GM12872 (cell line): ENCODE measurements at regions not wholly inside any gene's neighbourhood (a gene's known extent, or its start where the extent isn't known, plus 50 kb on each side); places are given as distances from the start of the nearest gene placed in this dataset.

Experiments
- TF ChIP-seq, protein P1 (sequence below): IDR thresholded peaks from 3 replicates; pipeline ENCODE4 v1.5.1; 2011; ENCODE audit warnings: low read depth, mild to moderate bottlenecking, low read length, moderate library complexity; ENCODE audit not compliant: insufficient read depth

DNA sequence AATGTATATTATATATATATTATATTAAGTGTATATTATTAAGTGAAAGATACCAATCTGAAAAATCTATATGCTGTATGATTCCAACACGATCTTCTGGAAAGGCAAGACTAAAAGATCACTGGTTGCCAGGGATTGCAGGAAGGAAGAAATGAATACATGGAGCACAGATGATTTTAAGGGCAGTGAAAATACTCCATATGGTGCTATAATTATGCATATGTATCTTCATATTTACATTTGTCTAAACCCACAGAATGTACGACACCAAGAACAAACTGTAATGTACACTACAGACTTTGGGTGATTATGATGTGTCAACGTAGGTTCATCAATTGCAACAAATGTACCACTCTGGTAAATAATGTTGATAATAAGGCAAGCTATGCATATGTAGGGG lies 194.7 kb upstream of the MME start:
- TF ChIP-seq, protein P1, sequence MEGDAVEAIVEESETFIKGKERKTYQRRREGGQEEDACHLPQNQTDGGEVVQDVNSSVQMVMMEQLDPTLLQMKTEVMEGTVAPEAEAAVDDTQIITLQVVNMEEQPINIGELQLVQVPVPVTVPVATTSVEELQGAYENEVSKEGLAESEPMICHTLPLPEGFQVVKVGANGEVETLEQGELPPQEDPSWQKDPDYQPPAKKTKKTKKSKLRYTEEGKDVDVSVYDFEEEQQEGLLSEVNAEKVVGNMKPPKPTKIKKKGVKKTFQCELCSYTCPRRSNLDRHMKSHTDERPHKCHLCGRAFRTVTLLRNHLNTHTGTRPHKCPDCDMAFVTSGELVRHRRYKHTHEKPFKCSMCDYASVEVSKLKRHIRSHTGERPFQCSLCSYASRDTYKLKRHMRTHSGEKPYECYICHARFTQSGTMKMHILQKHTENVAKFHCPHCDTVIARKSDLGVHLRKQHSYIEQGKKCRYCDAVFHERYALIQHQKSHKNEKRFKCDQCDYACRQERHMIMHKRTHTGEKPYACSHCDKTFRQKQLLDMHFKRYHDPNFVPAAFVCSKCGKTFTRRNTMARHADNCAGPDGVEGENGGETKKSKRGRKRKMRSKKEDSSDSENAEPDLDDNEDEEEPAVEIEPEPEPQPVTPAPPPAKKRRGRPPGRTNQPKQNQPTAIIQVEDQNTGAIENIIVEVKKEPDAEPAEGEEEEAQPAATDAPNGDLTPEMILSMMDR: no peak

DNA sequence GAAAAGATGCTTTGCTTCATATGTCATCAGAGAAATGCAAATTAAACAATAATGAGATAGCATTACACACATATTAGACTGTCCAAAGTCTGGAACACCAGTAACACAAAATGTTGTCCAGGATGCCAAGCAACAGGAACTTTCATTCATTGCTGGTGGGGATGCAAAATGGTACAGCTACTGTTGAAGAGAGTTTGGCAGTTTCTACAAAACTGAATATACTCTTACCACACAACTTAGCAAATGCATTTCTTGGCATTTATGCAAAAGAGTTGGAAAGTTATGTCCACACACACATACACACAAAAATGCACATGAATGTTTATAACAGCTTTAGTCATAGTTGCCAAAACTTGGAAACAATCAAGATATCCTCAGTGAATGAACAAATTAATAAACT lies 195.2 kb upstream of the MME start:
- TF ChIP-seq, protein P1: no peak

DNA sequence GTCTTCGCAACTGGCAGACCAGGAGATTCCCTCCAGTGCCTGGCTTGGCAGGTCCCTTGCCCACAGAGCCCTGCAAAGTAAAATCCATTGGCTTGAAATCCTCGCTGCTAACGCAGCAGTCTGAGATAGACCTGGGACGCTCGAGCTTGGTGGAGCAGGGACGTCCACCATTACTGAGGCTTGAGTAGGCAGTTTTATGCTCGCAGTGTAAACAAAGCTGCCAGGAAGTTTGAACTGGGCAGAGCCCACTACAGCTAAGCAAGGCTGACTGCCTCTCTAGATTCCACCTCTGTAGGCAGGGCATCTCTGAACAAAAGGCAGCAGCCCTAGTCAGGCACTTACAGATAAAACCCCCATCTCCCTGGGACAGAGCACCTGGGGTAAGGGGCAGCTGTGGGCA lies 205.0 kb upstream of the MME start:
- TF ChIP-seq, protein P1: no peak

GRCh38 chr3:154872696-154873095 lies 207.4 kb upstream of the MME start:
- TF ChIP-seq, protein P1: no peak

DNA sequence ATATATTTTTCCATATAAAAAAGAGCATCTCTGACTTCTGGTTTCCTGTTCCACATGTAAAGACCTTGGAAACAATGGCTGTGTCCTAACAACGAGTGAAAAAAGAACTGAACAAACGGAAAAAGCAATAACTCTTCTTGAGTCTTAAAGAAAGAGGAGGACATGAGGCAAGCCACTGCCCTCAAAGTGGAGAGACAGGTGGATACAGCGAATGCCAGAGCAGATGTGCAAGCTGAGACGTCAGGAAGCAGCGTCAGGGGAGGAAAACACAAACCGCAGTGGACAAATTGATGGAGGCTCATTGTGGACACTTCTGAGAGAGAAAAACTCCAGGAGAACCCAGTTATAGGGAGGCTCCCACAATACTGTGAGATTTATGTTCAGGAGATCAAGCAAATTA lies 208.0 kb upstream of the MME start:
- TF ChIP-seq, protein P1: no peak

GRCh38 chr3:154864947-154865346 lies 215.2 kb upstream of the MME start:
- TF ChIP-seq, protein P1: no peak

DNA sequence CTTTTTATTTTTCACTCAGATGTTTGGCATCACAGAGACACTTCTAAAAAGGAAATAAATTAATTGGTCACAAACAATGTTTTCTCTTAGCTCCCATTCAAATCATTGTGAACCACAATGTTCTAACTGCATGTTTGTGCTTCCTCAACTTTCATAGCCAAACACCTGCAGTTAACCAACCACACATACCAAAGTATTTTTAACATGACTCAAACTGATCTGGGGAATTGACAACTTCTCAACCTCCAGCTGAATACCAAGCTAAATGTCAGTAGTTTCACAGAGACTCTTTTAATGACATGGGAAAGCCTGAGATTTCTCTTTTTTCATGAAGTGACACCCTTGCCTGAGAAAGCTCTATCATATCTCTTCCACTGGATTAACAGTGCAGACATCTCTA lies 217.9 kb upstream of the MME start:
- TF ChIP-seq, protein P1: no peak

DNA sequence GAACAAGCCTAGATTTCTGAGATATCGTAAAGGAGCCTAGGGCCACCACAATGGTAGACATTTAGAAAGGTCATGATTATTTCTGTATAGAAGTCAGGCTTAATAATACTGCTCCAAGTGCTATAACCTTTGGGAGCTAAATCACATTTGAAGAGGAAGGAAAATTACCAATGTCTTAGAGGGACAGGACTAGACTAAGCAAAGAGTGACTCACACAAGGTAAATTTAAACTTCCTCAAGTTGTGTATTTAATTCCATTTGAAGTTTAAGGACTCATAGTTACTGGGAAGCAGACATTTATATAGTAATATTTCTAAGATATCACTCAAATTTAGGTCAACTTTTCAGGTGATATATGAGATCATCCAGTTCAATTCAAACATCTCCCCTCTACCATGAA lies 227.6 kb upstream of the MME start:
- TF ChIP-seq, protein P1: no peak
